GM12891 (cell line): ENCODE measurements at regions not wholly inside any gene's neighbourhood (a gene's known extent, or its start where the extent isn't known, plus 50 kb on each side); places are given as distances from the start of the nearest gene placed in this dataset.
"Not testable (repeated sequence)": the region's sequence is repeated elsewhere in the genome, so short reads cannot be mapped to it uniquely, and the experiment has no call there.

Experiments
- DNase-seq: peaks from one replicate; pipeline ENCODE4 v3.0.0; 2011; ENCODE audit warnings: low spot score; ENCODE audit not compliant: insufficient read length
- FAIRE-seq: peaks from 2 replicates; lab custom pipeline; 2011; peaks lifted over from hg19 to GRCh38; lab: Jason Lieb, UNC
- PAX5 ChIP-seq: IDR thresholded peaks from 2 replicates; pipeline ENCODE4 v1.6.1; 2011; ENCODE audit warnings: low read length, moderate library complexity, mild to moderate bottlenecking; ENCODE audit not compliant: insufficient read depth, severe bottlenecking
- POLR2A ChIP-seq: IDR thresholded peaks from 2 replicates; pipeline ENCODE4 v1.6.1; 2011; ENCODE audit warnings: low read depth, low read length, control low read depth
- POLR2AphosphoS5 ChIP-seq: IDR thresholded peaks from 2 replicates; pipeline ENCODE4 v1.6.1; 2011; ENCODE audit warnings: low read depth, low read length, control low read depth
- POU2F2 ChIP-seq: IDR thresholded peaks from 2 replicates; pipeline ENCODE4 v1.6.1; 2011; ENCODE audit warnings: low read depth, mild to moderate bottlenecking, control low read depth, low read length, moderate library complexity
- SPI1 ChIP-seq: IDR thresholded peaks from 2 replicates; pipeline ENCODE4 v1.6.1; 2011; ENCODE audit warnings: low read depth, low read length, control low read depth
- TAF1 ChIP-seq: IDR thresholded peaks from 2 replicates; pipeline ENCODE4 v1.6.1; 2011; ENCODE audit warnings: low read depth, low read length, control low read depth

DNA sequence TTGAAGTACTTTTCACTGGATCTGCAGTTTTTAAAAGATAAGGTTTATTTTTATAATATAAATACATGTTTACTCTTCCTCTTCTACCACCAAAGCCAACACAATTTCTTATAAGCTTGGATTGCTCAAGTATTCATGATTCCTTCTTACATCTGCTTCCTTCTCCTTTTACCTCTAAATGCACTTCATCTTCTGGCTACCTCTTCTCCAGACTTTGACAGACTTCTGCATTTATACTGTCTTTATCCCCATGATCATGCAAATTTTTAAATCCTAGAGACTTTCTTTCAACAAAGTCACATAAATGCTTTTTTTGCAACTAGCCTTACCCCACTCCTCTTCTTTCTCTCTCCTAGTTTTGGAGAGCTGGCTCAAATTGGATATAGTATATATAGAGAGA is 142.9 kb downstream of the TFAP2B start:
- DNase-seq (no peak), FAIRE-seq (no peak)
- TF ChIP-seq SPI1 (no peak), POLR2AphosphoS5 (no peak), POU2F2 (no peak), PAX5 (no peak), TAF1 (no peak), POLR2A (no peak)

DNA sequence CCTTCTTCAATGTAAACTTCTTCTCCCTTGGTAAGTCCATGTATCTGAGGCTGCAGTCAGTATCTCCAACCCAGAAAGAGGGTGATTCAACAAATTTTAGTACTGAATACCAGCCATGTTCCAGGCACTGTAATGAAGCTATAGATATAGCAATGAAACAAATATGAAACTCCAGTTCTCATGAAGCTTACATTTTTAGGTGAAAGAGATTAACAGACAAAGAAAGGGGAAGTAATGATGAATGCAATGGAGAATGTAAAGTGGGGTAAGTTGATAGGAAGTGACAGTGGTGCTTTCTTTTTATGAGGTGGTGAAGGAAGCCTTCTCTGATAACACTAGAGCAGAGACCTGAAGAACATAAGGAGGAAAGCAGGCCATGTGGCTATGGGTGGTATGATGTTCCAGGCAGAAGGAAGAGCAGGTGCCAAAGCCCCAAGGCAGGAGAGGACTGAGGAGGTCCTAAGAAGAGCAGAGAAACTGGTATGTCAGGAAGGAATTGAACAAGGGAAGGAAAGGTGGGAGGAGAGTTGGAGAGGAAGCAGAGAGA is 143.6 kb downstream of the TFAP2B start:
- TF ChIP-seq PAX5 (no peak), SPI1 (0 out of 2 replicates have a peak, but pooled peaks have one; percentile 10), TAF1 (no peak)
- FAIRE-seq = peak; percentile 38
- no peak for DNase-seq

DNA sequence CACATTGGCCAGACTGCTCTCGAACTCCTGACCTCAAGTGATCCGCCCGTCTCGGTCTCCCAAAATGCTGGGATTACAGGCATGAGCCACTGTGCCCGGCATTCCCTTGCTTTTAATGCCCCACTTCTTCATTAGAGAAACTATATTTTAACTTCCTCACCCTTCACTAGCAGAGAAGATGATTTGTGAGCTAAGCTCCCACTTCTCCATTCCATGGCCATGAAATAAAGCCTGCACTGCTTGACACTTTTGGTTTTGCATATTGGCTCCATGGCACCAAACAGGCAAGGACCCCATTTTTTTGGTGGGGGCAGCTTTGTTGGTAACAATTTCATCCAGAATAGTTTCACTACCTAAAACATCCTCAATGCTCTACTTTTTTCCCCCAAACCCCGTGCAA is 145.3 kb downstream of the TFAP2B start:
- FAIRE-seq = no peak
- peak; percentile 30; the same call in 1 of the 2 replicates for TF ChIP-seq SPI1
- TF ChIP-seq PAX5 = no peak
- DNase-seq = no peak

DNA sequence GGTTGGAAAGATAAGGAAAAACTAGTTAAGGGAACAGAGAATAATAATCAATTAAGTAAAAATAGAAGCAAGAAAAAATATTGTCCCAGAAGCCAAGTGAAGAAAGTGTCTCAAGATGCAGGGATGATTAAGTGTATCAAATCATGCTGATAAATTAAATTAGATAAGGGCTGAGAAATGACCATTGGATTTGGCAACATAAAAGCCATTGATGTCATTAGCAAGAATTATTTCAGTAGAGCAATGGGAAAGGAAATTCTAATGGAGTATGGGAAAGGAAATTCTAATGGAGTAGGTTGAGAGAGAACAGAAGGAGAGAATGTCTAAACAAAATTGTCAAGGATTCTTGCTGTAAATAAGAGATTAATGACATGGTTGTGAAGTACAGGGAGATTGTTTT is 146.8 kb downstream of the TFAP2B start:
- no peak for TF ChIP-seq PAX5
- TF ChIP-seq SPI1 = no peak
- no peak for TF ChIP-seq POLR2AphosphoS5
- TF ChIP-seq POU2F2 = no peak
- no peak for TF ChIP-seq POLR2A
- TF ChIP-seq TAF1 = no peak
- no peak for FAIRE-seq
- no peak for DNase-seq

DNA sequence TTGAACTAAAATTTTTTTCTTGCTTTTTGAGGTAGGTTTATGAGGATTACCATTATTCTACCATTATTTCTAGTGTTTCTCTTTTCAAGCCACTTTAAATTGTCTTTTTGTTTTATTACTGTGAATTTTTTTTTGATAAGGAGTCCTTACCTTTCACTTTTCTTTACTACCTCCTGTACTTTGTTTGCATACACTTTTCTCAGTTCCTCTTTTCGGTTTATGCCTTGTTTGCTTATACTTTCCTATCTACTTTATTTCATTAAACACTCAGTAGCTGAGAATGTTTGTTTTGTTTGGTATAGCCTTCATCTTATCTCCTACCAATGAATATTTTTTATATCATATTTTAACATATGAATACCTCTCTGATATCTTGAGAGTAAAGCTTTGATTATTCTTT is 147.9 kb downstream of the TFAP2B start:
- TF ChIP-seq SPI1 (peak; percentile 96), POLR2A (no peak), POU2F2 (no peak), PAX5 (no peak), POLR2AphosphoS5 (no peak)
- FAIRE-seq (no peak), DNase-seq (peak; percentile 11)

DNA sequence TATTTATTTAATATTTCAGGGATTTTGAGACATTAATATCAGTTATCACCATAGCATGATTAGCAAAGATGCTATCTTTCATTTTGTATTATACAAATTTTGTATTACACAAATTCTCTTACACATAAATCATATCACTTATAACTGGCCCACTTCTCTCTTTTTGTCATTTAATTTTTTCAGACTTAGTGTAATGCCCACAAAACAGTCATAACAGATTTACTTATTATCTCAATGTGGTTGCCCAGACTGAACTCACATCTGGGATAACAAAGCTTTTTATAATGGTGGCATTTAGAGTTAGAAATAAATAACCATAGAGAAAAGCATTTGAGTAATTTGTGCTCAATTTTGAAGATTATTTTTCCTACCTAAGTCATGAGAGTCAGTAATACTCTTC is 148.3 kb downstream of the TFAP2B start:
- FAIRE-seq (no peak), DNase-seq (no peak)
- TF ChIP-seq SPI1 (peak; percentile 63), POLR2A (no peak), TAF1 (no peak)

DNA sequence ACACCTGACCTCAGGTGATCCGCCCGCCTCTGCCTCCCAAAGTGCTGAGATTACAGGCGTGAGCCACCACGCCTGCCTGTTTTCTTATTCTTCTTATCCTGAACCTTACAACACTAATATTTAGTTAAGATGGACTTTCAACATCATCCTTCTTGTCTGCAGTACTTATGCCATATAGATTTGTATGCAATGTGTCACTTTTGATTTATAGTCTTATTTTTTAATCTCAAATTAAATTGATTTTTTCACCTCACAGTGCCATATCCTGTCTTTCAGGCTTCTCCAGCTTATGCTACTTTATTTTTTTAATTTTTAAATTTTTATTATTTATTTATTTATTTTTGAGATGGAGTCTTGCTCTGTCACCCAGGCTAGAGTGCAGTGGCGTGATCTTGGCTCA is 149.6 kb downstream of the TFAP2B start:
- not testable (repeated sequence) for DNase-seq, FAIRE-seq

DNA sequence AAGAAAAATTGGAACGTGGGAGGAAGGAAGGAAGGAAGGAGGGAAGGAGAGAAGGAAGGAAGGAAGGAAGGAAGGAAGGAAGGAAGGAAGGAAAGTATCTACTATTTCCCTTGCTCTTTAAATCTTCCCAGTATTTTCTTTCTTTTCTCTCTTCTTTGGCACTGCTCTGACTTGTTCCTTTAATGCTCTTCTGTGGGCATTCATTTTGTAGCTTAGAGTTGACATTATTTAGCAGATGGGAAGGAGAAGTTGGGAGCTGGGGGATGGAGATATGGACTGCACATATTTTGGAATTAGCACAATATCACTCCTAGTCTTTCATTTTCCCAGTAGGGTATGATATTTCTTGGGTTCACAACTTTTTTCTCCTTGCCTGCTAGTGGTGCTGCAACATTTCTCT is 152.2 kb downstream of the TFAP2B start:
- TF ChIP-seq SPI1 (no peak), POLR2AphosphoS5 (no peak), POLR2A (no peak), TAF1 (no peak), PAX5 (no peak), POU2F2 (no peak)
- DNase-seq = no peak
- no peak for FAIRE-seq

DNA sequence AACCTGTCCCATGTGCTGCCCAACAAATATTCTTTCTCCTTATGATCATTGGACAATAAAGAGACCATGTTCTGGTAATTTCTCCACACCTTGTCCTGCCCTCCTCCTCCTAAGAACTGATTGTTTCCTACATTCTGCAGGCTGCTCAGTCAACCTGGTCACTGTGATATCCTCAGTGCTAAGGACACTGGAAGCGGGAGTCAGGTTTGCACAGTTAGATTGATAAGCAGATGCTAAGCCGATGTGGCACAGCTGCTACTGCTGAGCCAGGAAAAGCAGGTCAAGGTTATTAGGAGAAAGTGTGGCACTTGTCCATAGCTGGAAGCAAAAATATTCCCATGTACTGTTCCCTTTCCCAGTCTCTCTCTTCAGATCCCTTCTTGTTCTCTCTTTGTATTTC is 154.8 kb downstream of the TFAP2B start:
- DNase-seq = no peak
- no peak for FAIRE-seq
- TF ChIP-seq PAX5 (no peak), POU2F2 (no peak), TAF1 (no peak), SPI1 (no peak), POLR2AphosphoS5 (no peak)

DNA sequence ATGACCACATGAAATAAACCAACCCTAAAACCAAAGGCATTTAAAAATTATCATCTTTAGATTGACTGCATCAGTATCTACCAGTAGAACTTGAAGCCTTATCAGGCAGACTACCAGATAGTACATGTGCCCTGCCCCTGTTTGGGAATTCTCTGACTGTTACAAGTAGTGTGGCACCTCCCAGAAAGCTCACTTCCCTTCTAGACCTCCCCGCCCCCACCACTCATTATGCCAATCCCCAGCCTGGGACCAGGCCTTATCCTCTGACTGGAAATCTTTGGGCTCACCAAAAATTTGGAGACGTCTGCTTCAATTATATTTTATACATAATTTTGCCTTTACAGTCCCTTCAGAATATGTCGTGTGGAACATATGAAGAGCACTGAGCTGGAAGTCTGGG is 155.6 kb downstream of the TFAP2B start:
- no peak for DNase-seq
- no peak for FAIRE-seq
- TF ChIP-seq POLR2A (no peak), POU2F2 (no peak), TAF1 (no peak), POLR2AphosphoS5 (no peak), PAX5 (no peak), SPI1 (no peak)

DNA sequence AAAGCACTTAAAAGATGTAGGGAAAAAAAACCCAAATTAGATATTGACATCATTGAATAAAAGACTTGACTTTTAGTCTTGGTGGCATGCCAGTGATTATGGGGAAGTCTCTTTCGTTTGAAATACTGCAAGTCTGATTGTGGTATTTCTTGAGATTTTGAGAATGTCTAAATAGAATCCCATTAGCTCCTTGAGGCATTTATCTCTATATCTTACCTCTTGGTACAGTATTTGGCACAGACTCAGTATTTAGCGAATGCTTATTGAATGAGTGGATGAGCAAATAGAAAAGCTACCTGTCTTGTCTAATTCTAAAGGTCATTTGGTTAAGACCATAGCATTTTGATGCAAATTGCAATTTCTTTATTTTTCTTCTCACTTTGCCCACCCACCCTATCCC is 156.5 kb downstream of the TFAP2B start:
- no peak for DNase-seq
- TF ChIP-seq SPI1 = no peak
- TF ChIP-seq POLR2A = no peak
- no peak for TF ChIP-seq TAF1
- TF ChIP-seq PAX5 = no peak
- no peak for TF ChIP-seq POU2F2
- no peak for TF ChIP-seq POLR2AphosphoS5
- FAIRE-seq = no peak

DNA sequence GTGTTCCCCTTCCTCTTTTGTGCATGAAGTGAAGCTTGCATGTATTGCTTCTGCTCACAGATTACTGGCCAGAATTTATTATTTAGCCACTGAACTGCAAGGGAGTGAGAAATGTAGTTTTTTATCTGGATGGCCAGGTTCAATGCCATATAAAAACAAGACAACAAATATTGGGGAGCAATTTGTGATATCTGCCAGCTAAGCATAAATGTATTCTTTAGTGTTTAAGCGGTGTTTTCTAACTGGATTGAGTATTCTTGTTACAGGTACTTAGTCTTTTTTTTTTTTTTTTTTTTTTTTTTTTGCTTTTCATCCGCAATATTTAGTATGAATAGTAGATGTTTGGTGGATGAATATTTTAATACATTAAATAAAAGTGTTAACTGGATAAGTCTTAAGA is 158.2 kb downstream of the TFAP2B start:
- FAIRE-seq (no peak), DNase-seq (no peak)
- no peak for TF ChIP-seq TAF1
- TF ChIP-seq SPI1 = no peak
- no peak for TF ChIP-seq POLR2A
- TF ChIP-seq PAX5 = no peak
- no peak for TF ChIP-seq POLR2AphosphoS5
- TF ChIP-seq POU2F2 = no peak
